ENCODE measurements at regions not wholly inside any gene's neighbourhood (a gene's known extent, or its start where the extent isn't known, plus 50 kb on each side); places are given as distances from the start of the nearest gene placed in this dataset.
"Not testable (repeated sequence)": the region's sequence is repeated elsewhere in the genome, so short reads cannot be mapped to it uniquely, and the experiment has no call there.

GRCh38 chr6:97925504-97925903 is 642.5 kb upstream of the MMS22L start:
- H3K36me3 ChIP-seq (ENCODE audit: control insufficient read depth, insufficient read depth, low read length): no peaks in the 10 kb centered on the region
- H3K9me3 ChIP-seq (ENCODE audit: control insufficient read depth, insufficient read depth, low read length): no peaks in the 10 kb centered on the region
- H3K4me1 ChIP-seq (ENCODE audit: control insufficient read depth, insufficient read depth, low read length): peaks cover 3% of the 10 kb centered on the region
- H3K27me3 ChIP-seq (ENCODE audit: control insufficient read depth, insufficient read depth, low read length): no peaks in the 10 kb centered on the region
- no peak overlapping the region for H3K4me3 ChIP-seq (ENCODE audit: low read depth, low read length)
- H3K9ac ChIP-seq (ENCODE audit: low read depth, low read length): no peak overlapping the region

DNA sequence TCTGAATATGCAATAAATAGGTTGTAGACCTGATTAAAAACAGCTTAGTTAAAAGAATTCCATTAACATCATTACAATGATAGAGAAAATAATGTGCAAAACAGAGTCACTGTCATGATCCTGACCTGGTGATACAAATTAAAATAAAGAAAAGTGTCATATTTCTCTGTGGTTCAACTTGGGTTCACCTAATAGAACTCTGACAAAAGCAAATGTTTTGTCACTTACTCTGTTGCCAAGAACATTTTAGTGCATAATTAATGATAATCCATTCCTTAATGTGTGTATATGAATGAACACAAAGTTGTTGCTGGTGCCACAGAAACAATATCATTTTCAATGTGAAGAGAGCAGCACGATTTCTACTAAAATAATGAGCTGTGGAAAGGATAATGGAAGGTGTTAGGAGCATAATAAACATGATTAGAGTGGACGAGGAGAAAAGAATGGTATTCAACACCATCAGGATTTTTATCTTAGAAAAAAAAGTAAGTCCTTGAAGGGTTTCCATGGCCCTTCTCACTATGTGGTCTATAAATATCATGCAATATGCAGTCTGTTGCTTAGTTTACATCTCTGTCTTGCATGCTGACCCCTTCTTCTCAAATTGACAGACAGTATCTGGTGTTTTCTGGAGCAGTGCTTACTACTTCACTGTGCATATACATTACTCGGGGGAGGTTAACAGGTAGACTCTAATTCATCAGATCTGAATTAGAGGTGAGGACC is 656.6 kb upstream of the MMS22L start:
- Histone ChIP-seq H3K9me3 (ENCODE audit: control insufficient read depth, insufficient read depth, low read length) (no peaks in the 10 kb centered on the region), H3K4me3 (ENCODE audit: low read depth, low read length) (no peak overlapping the region), H3K4me1 (ENCODE audit: control insufficient read depth, insufficient read depth, low read length) (no peaks in the 10 kb centered on the region), H3K27me3 (ENCODE audit: control insufficient read depth, insufficient read depth, low read length) (no peaks in the 10 kb centered on the region), H3K9ac (ENCODE audit: low read depth, low read length) (no peak overlapping the region), H3K36me3 (ENCODE audit: control insufficient read depth, insufficient read depth, low read length) (no peaks in the 10 kb centered on the region)

DNA sequence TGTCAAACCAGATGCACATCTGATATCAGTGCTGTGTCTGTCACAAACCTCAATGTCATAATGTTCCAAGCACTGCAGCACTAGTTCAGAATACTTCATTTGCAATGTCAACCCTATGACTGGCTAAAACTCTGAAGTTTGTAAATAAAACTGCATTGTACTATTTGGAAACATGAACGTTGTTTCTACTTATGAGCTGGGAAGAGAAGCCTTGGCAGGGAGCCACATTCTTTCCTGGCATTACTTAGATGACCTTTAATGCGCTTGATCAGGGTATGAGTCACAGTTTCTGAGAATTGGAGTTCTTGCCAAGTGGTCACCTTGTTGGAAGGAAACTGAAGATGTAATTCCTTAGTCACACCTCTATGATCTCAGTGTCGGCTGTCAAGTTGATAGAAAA is 664.8 kb upstream of the MMS22L start:
- Histone ChIP-seq H3K9ac (ENCODE audit: low read depth, low read length) (no peak overlapping the region), H3K4me3 (ENCODE audit: low read depth, low read length) (no peak overlapping the region), H3K27me3 (ENCODE audit: control insufficient read depth, insufficient read depth, low read length) (no peaks in the 10 kb centered on the region), H3K9me3 (ENCODE audit: control insufficient read depth, insufficient read depth, low read length) (no peaks in the 10 kb centered on the region), H3K4me1 (ENCODE audit: control insufficient read depth, insufficient read depth, low read length) (no peaks in the 10 kb centered on the region), H3K36me3 (ENCODE audit: control insufficient read depth, insufficient read depth, low read length) (no peaks in the 10 kb centered on the region)

DNA sequence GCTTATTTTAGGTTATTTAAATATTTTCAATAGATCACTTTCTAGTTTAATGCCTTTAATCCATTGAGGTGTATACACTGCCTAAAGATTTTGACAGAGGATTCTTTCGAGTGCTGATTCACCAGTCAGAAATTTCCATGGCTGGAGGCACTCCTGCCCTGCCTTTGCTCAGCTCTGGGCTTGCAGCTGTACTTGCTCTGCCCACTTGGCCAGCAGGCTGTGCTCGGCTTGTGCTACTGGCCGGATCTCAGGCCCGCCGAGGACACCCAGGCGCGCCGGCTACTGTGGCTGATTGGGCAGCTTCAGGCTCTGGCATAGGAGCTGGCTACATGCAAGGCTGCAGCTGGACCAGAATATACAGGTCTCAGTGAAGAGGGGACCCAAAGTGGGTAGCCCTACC is 675.1 kb upstream of the MMS22L start:
- H3K36me3 ChIP-seq (ENCODE audit: control insufficient read depth, insufficient read depth, low read length): no peaks in the 10 kb centered on the region
- no peak overlapping the region for H3K4me3 ChIP-seq (ENCODE audit: low read depth, low read length)
- no peaks in the 10 kb centered on the region for H3K9me3 ChIP-seq (ENCODE audit: control insufficient read depth, insufficient read depth, low read length)
- H3K27me3 ChIP-seq (ENCODE audit: control insufficient read depth, insufficient read depth, low read length): no peaks in the 10 kb centered on the region
- H3K4me1 ChIP-seq (ENCODE audit: control insufficient read depth, insufficient read depth, low read length): no peaks in the 10 kb centered on the region
- no peak overlapping the region for H3K9ac ChIP-seq (ENCODE audit: low read depth, low read length)

DNA sequence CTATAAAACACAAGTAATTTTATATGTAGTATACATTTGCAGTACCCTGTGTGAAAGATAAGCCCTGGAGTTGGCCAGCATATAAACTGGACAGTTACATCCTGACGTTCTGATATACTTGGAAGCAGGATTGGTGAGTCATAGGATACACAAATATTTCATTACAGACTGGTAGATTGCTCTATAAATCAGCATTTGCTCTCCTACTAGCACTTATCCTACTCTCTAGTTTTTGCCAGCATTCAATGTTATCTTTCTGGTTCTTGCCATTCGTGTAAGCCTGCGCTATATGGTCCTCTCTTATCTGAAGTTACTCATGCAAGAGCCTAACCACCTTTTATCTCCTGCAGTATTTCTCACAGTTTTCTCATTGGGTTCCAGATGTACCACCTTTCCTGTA is 680.2 kb upstream of the MMS22L start:
- Histone ChIP-seq H3K36me3 (ENCODE audit: control insufficient read depth, insufficient read depth, low read length) (no peaks in the 10 kb centered on the region), H3K9me3 (ENCODE audit: control insufficient read depth, insufficient read depth, low read length) (no peaks in the 10 kb centered on the region), H3K4me3 (ENCODE audit: low read depth, low read length) (no peak overlapping the region), H3K4me1 (ENCODE audit: control insufficient read depth, insufficient read depth, low read length) (no peaks in the 10 kb centered on the region), H3K27me3 (ENCODE audit: control insufficient read depth, insufficient read depth, low read length) (no peaks in the 10 kb centered on the region), H3K9ac (ENCODE audit: low read depth, low read length) (no peak overlapping the region)

DNA sequence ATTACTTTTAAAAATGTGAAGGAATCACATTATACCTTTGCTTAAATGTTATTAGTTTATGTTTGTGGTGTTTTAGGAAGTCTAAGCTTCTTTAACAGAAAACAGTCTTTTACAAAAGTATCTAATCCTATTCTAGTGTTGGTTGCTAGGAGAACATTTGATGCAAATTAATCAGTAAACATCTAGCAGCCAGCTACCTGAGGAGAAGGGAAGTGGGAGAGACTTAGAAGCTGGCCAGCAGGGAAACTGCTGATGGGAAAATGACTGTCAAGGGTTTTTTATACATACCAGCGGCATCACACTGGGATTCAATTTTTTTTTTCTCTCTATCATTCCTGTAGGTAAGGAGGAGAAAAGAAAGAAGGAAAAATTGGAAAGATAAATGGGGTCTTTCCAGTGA is 686.0 kb upstream of the MMS22L start:
- Histone ChIP-seq H3K36me3 (ENCODE audit: control insufficient read depth, insufficient read depth, low read length) (no peaks in the 10 kb centered on the region), H3K9me3 (ENCODE audit: control insufficient read depth, insufficient read depth, low read length) (no peaks in the 10 kb centered on the region), H3K4me3 (ENCODE audit: low read depth, low read length) (no peak overlapping the region), H3K9ac (ENCODE audit: low read depth, low read length) (no peak overlapping the region), H3K4me1 (ENCODE audit: control insufficient read depth, insufficient read depth, low read length) (no peaks in the 10 kb centered on the region), H3K27me3 (ENCODE audit: control insufficient read depth, insufficient read depth, low read length) (no peaks in the 10 kb centered on the region)

DNA sequence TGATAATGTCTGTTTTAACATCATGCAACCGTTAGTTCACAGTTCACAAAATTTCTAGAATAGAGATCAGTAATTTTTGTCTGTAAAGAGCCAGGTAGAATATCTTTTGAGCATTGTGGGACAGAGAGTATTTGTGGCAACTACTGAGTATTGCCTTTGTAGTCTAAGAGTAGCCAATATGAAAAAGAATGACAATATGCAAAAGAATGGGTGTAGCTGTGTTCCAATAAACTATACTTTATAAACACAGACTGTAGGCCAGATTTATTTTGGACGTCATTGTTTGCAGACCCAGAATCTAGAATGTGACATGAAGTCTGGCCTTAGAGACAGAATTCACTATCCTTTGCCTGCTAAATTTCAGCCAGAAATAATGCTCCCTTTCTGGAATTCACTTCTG is 694.1 kb upstream of the MMS22L start:
- Histone ChIP-seq H3K4me1 (ENCODE audit: control insufficient read depth, insufficient read depth, low read length) (peaks cover 2% of the 10 kb centered on the region), H3K27me3 (ENCODE audit: control insufficient read depth, insufficient read depth, low read length) (no peaks in the 10 kb centered on the region), H3K4me3 (ENCODE audit: low read depth, low read length) (no peak overlapping the region), H3K9me3 (ENCODE audit: control insufficient read depth, insufficient read depth, low read length) (no peaks in the 10 kb centered on the region), H3K9ac (ENCODE audit: low read depth, low read length) (no peak overlapping the region), H3K36me3 (ENCODE audit: control insufficient read depth, insufficient read depth, low read length) (no peaks in the 10 kb centered on the region)

DNA sequence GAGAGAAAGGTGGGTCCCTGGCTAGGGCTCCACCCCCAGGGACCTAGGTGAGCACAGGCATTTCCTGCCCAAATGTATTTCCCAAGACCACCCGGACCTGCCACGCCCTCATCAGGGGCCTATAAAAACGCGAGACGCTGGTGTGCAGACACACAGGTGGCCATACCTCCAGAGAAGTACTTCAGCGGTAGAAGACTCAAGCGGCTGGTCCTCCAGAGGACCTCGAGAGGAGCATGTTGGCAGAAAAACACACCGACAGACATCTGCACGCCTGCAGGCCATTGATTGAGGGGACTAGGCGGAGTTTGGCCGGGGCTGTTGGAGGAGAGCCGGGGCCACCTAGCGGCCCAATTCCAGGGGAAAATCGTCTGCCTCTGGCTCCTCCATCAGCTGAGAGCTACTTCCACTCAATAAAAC is 695.8 kb upstream of the MMS22L start:
- Histone ChIP-seq H3K4me3 (ENCODE audit: low read depth, low read length) (peak overlapping the region; percentile 56), H3K4me1 (ENCODE audit: control insufficient read depth, insufficient read depth, low read length) (peaks cover 2% of the 10 kb centered on the region), H3K27me3 (ENCODE audit: control insufficient read depth, insufficient read depth, low read length) (no peaks in the 10 kb centered on the region), H3K9ac (ENCODE audit: low read depth, low read length) (no peak overlapping the region), H3K36me3 (ENCODE audit: control insufficient read depth, insufficient read depth, low read length) (no peaks in the 10 kb centered on the region), H3K9me3 (ENCODE audit: control insufficient read depth, insufficient read depth, low read length) (no peaks in the 10 kb centered on the region)

GRCh38 chr6:97979285-97979684 is 696.3 kb upstream of the MMS22L start:
- H3K36me3 ChIP-seq (ENCODE audit: control insufficient read depth, insufficient read depth, low read length); H3K27me3 ChIP-seq (ENCODE audit: control insufficient read depth, insufficient read depth, low read length); H3K9me3 ChIP-seq (ENCODE audit: control insufficient read depth, insufficient read depth, low read length); H3K4me1 ChIP-seq (ENCODE audit: control insufficient read depth, insufficient read depth, low read length); H3K9ac ChIP-seq (ENCODE audit: low read depth, low read length): not testable (repeated sequence)
- H3K4me3 ChIP-seq (ENCODE audit: low read depth, low read length): peak overlapping the region; percentile 56

GRCh38 chr6:97989451-97989850 is 706.4 kb upstream of the MMS22L start:
- Histone ChIP-seq H3K36me3 (ENCODE audit: control insufficient read depth, insufficient read depth, low read length) (no peaks in the 10 kb centered on the region), H3K9ac (ENCODE audit: low read depth, low read length) (no peak overlapping the region), H3K27me3 (ENCODE audit: control insufficient read depth, insufficient read depth, low read length) (no peaks in the 10 kb centered on the region), H3K4me1 (ENCODE audit: control insufficient read depth, insufficient read depth, low read length) (no peaks in the 10 kb centered on the region), H3K9me3 (ENCODE audit: control insufficient read depth, insufficient read depth, low read length) (no peaks in the 10 kb centered on the region), H3K4me3 (ENCODE audit: low read depth, low read length) (no peak overlapping the region)

GRCh38 chr6:97995158-97995557 is 712.1 kb upstream of the MMS22L start:
- Histone ChIP-seq H3K36me3 (ENCODE audit: control insufficient read depth, insufficient read depth, low read length) (no peaks in the 10 kb centered on the region), H3K27me3 (ENCODE audit: control insufficient read depth, insufficient read depth, low read length) (no peaks in the 10 kb centered on the region), H3K9ac (ENCODE audit: low read depth, low read length) (no peak overlapping the region), H3K4me1 (ENCODE audit: control insufficient read depth, insufficient read depth, low read length) (no peaks in the 10 kb centered on the region), H3K9me3 (ENCODE audit: control insufficient read depth, insufficient read depth, low read length) (no peaks in the 10 kb centered on the region), H3K4me3 (ENCODE audit: low read depth, low read length) (no peak overlapping the region)

DNA sequence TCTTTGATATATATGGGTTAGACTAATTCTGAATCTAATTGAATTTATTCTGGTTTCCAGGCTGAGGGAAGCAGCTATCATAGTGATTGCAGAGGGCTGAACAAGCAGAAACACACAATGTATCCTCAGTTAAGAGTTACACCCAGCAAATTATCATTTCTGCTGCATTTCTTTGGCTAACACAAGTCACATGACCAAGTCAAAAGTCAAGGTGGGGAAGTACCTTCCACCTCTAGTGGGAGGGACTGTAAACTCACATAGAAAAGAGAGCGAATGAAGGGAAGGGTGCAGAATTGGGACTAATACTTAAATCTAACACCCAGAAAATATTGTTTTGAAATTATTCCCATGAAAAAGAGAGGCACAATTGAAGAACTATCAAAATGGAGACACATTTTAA is 719.7 kb upstream of the MMS22L start:
- H3K27me3 ChIP-seq (ENCODE audit: control insufficient read depth, insufficient read depth, low read length): no peaks in the 10 kb centered on the region

More for the DNA sequence above, 719.7 kb upstream of the MMS22L start:
- Histone ChIP-seq H3K4me3 (ENCODE audit: low read depth, low read length) (no peak overlapping the region), H3K9ac (ENCODE audit: low read depth, low read length) (no peak overlapping the region), H3K36me3 (ENCODE audit: control insufficient read depth, insufficient read depth, low read length) (no peaks in the 10 kb centered on the region), H3K4me1 (ENCODE audit: control insufficient read depth, insufficient read depth, low read length) (no peaks in the 10 kb centered on the region), H3K9me3 (ENCODE audit: control insufficient read depth, insufficient read depth, low read length) (no peaks in the 10 kb centered on the region)
